Activated B cell treated with CpG ODN at 0.5 μM for 24 hours (primary cell): ENCODE measurements at regions not wholly inside any gene's neighbourhood (a gene's known extent, or its start where the extent isn't known, plus 50 kb on each side); places are given as distances from the start of the nearest gene placed in this dataset.

Source experiments
- ATAC-seq: fragments of 200-7000 bp; cut with Tn5 transposase; one replicate; pipeline ENCODE4 v1.10.0; 2021; ENCODE audit warnings: low read depth, mild to moderate bottlenecking, moderate library complexity
- CTCF ChIA-PET: fragments of 350-600 bp; sonication (Branson Sonifier 250); formaldehyde crosslinking; loops from one replicate; lab custom pipeline; 2021; ENCODE audit warnings: antibody characterized with exemption; lab: Charles Lee
- POLR2A ChIA-PET: fragments of 350-600 bp; sonication (Branson Sonifier 250); formaldehyde crosslinking; loops from one replicate; lab custom pipeline; 2021; ENCODE audit warnings: antibody characterized with exemption; lab: Charles Lee
- DNase-seq: peaks from one replicate; pipeline ENCODE4 v3.0.0; 2022
- H3K27ac Mint-ChIP-seq: one replicate; pipeline ENCODE4 v1.8.0; 2020; ENCODE audit warnings: mixed read lengths
- H3K27me3 Mint-ChIP-seq: one replicate; pipeline ENCODE4 v1.8.0; 2021; ENCODE audit warnings: mixed read lengths
- H3K36me3 Mint-ChIP-seq: one replicate; pipeline ENCODE4 v1.8.0; 2021; ENCODE audit warnings: low read depth, mixed read lengths
- H3K4me1 Mint-ChIP-seq: one replicate; pipeline ENCODE4 v1.8.0; 2021; ENCODE audit warnings: mixed read lengths
- H3K4me3 Mint-ChIP-seq: one replicate; pipeline ENCODE4 v1.8.0; 2020; ENCODE audit warnings: mild to moderate bottlenecking, mixed read lengths
- H3K9me3 Mint-ChIP-seq: one replicate; pipeline ENCODE4 v1.8.0; 2020; ENCODE audit warnings: mixed read lengths
- intact Hi-C: fragments of 100-400 bp; cut with micrococcal nuclease; formaldehyde crosslinking; loops from one replicate; pipeline ENCODE4 v1.15.1; 2024
- TF ChIP-seq, protein P1 (sequence below): fragments of 200-600 bp; IDR thresholded peaks from one replicate; pipeline ENCODE4 v1.8.0; 2022; ENCODE audit warnings: antibody characterized with exemption, mild to moderate bottlenecking

- intact Hi-C loops: no loop called here
- Mint-ChIP-seq H3K27ac (no peak overlapping the region), H3K27me3 (peaks cover under 1% of the 10 kb centered on the region), H3K36me3 (no peaks in the 10 kb centered on the region), H3K4me3 (peak overlapping the region; percentile 40), H3K9me3 (no peaks in the 10 kb centered on the region), H3K4me1 (peaks cover 15% of the 10 kb centered on the region)
- TF ChIP-seq, protein P1, sequence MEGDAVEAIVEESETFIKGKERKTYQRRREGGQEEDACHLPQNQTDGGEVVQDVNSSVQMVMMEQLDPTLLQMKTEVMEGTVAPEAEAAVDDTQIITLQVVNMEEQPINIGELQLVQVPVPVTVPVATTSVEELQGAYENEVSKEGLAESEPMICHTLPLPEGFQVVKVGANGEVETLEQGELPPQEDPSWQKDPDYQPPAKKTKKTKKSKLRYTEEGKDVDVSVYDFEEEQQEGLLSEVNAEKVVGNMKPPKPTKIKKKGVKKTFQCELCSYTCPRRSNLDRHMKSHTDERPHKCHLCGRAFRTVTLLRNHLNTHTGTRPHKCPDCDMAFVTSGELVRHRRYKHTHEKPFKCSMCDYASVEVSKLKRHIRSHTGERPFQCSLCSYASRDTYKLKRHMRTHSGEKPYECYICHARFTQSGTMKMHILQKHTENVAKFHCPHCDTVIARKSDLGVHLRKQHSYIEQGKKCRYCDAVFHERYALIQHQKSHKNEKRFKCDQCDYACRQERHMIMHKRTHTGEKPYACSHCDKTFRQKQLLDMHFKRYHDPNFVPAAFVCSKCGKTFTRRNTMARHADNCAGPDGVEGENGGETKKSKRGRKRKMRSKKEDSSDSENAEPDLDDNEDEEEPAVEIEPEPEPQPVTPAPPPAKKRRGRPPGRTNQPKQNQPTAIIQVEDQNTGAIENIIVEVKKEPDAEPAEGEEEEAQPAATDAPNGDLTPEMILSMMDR: no peak
- no peak for DNase-seq
- ChIA-PET CTCF (no interaction called here), POLR2A (no interaction called here)
- no peak for ATAC-seq
These were observed 253.5 kb upstream of the GATB start for GRCh38 chr4:152014280-152014679.

- TF ChIP-seq, protein P1: no peak
- POLR2A ChIA-PET: no interaction called here
- CTCF ChIA-PET: no interaction called here
- ATAC-seq (no peak), DNase-seq (no peak)
- Mint-ChIP-seq H3K27me3 (peaks cover 7% of the 10 kb centered on the region), H3K9me3 (no peaks in the 10 kb centered on the region), H3K36me3 (no peaks in the 10 kb centered on the region), H3K27ac (no peak overlapping the region), H3K4me3 (no peak overlapping the region), H3K4me1 (peaks cover 15% of the 10 kb centered on the region)
- intact Hi-C loops: no loop called here
These were observed 250.7 kb upstream of the GATB start for GRCh38 chr4:152011469-152011868.

- CTCF ChIA-PET: no interaction called here
- peaks cover 15% of the 10 kb centered on the region for H3K4me1 Mint-ChIP-seq
- intact Hi-C loops: no loop called here
- no peak for ATAC-seq
- TF ChIP-seq, protein P1: no peak
- no peaks in the 10 kb centered on the region for H3K36me3 Mint-ChIP-seq
- POLR2A ChIA-PET: no interaction called here
- no peak overlapping the region for H3K4me3 Mint-ChIP-seq
- no peak for DNase-seq
- no peak overlapping the region for H3K27ac Mint-ChIP-seq
- H3K9me3 Mint-ChIP-seq: no peaks in the 10 kb centered on the region
- H3K27me3 Mint-ChIP-seq: peaks cover 7% of the 10 kb centered on the region
These were observed 249.9 kb upstream of the GATB start for GRCh38 chr4:152010710-152011079.

GRCh38 chr4:152009983-152010709 lies 249.3 kb upstream of the GATB start:
- DNase-seq: no peak
- no peak for ATAC-seq
- POLR2A ChIA-PET: no interaction called here
- Mint-ChIP-seq H3K27me3 (peaks cover 7% of the 10 kb centered on the region), H3K27ac (no peak overlapping the region), H3K4me1 (peaks cover 15% of the 10 kb centered on the region), H3K9me3 (no peaks in the 10 kb centered on the region), H3K36me3 (no peaks in the 10 kb centered on the region), H3K4me3 (no peak overlapping the region)
- TF ChIP-seq, protein P1: no peak
- CTCF ChIA-PET: no interaction called here
- intact Hi-C loops: no loop called here

GRCh38 chr4:152009031-152009670 lies 248.3 kb upstream of the GATB start:
- Mint-ChIP-seq H3K27me3 (peaks cover 7% of the 10 kb centered on the region), H3K36me3 (no peaks in the 10 kb centered on the region), H3K9me3 (no peaks in the 10 kb centered on the region), H3K4me1 (peaks cover 6% of the 10 kb centered on the region), H3K4me3 (no peak overlapping the region), H3K27ac (no peak overlapping the region)
- DNase-seq: no peak
- intact Hi-C loops: no loop called here
- ATAC-seq: no peak
- ChIA-PET CTCF (no interaction called here), POLR2A (no interaction called here)
- TF ChIP-seq, protein P1: no peak
